Epithelial cell of esophagus (primary cell): ENCODE measurements at regions not wholly inside any gene's neighbourhood (a gene's known extent, or its start where the extent isn't known, plus 50 kb on each side); places are given as distances from the start of the nearest gene placed in this dataset.

Source experiments
- DNase-seq: peaks from one replicate; pipeline ENCODE4 v3.0.0; 2010; ENCODE audit warnings: low read depth
- H3K4me3 ChIP-seq: 2 replicates; pipeline ENCODE4 v1.5.1; 2011; ENCODE audit warnings: mild to moderate bottlenecking, low read length, control low read depth
- TF ChIP-seq, protein P1 (sequence below): IDR thresholded peaks from 2 replicates; pipeline ENCODE4 v1.5.1; 2011; ENCODE audit warnings: low read depth, mild to moderate bottlenecking, low read length, control low read depth, inconsistent platforms; ENCODE audit not compliant: insufficient read depth; ENCODE audit errors: missing control alignments

DNA sequence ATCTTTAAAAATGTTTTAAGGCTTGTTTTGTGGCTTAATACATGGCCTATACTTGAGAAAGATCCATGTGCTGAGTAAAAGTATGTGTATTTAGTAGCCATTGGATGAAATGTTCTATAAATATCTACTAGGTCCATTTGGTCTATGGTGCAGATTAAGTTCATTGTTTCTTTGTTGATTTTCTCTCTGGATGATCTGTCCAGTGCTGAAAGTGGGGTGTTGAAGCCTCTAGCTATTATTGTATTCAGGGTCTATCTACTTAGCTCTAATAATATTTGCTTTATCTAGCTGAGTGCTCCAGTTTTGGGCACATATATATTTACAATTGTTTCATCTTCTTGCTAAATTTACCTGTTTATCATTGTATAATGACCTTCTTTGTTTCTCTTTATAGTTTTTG is 272.2 kb upstream of the NR4A3 start:
- DNase-seq, result no peak
- TF ChIP-seq, protein P1, sequence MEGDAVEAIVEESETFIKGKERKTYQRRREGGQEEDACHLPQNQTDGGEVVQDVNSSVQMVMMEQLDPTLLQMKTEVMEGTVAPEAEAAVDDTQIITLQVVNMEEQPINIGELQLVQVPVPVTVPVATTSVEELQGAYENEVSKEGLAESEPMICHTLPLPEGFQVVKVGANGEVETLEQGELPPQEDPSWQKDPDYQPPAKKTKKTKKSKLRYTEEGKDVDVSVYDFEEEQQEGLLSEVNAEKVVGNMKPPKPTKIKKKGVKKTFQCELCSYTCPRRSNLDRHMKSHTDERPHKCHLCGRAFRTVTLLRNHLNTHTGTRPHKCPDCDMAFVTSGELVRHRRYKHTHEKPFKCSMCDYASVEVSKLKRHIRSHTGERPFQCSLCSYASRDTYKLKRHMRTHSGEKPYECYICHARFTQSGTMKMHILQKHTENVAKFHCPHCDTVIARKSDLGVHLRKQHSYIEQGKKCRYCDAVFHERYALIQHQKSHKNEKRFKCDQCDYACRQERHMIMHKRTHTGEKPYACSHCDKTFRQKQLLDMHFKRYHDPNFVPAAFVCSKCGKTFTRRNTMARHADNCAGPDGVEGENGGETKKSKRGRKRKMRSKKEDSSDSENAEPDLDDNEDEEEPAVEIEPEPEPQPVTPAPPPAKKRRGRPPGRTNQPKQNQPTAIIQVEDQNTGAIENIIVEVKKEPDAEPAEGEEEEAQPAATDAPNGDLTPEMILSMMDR, result no peak

GRCh38 chr9:99555792-99556191 is 265.9 kb upstream of the NR4A3 start:
- H3K4me3 ChIP-seq, result no peak overlapping the region
- TF ChIP-seq, protein P1, result no peak
- no peak for DNase-seq

More for the DNA sequence above, 272.2 kb upstream of the NR4A3 start:
- H3K4me3 ChIP-seq, result no peak overlapping the region

GRCh38 chr9:99556998-99557397 is 264.7 kb upstream of the NR4A3 start:
- DNase-seq, result no peak
- TF ChIP-seq, protein P1, result no peak
- no peak overlapping the region for H3K4me3 ChIP-seq

DNA sequence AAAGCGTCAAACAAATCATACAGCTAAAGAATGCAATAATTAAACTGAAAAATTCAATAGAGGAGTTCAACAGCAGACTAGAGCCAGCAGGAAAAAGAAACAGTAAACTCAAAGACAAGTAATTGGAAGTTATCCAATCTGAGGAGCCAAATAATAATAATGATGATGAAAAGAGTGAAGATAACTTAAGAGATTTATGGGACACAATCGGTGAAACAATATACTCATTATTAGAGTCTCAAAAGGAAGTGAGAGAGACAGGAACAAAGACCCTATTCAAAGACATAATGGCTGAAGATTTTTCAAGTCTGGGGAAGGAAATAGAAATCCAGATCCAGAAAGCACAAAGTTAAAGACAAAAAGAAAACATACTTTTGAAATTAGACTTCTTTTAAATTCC is 263.9 kb upstream of the NR4A3 start:
- TF ChIP-seq, protein P1, result no peak
- no peak for DNase-seq
- H3K4me3 ChIP-seq, result no peak overlapping the region

DNA sequence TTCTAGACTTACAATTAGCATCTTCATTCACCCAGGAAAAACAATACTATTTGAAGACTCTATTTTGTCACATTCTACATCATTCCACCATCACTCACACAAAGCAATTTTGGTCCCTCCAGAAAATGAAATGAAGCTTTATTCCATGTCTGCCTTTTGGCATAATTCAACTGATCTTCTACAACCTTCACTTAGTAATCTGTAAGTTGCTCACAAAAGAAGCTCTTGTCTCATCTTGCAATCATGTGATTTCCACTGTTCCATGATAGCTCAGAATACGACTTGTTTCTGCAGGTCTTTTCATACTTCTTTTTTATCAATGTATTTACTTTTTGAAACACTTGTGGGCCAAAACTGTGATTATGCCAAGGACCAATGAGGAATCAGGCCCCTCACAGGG is 261.9 kb upstream of the NR4A3 start:
- no peak overlapping the region for H3K4me3 ChIP-seq
- TF ChIP-seq, protein P1, result no peak
- DNase-seq, result no peak

- H3K4me3 ChIP-seq, result no peak overlapping the region
- TF ChIP-seq, protein P1, result no peak
- DNase-seq, result no peak
Observed at GRCh38 chr9:99560561-99560960, 261.1 kb upstream of the NR4A3 start.

GRCh38 chr9:99561509-99561917 is 260.2 kb upstream of the NR4A3 start:
- TF ChIP-seq, protein P1, result no peak
- no peak overlapping the region for H3K4me3 ChIP-seq
- no peak for DNase-seq
